ENCODE measurements at regions not wholly inside any gene's neighbourhood (a gene's known extent, or its start where the extent isn't known, plus 50 kb on each side); places are given as distances from the start of the nearest gene placed in this dataset.

- no peaks in the 10 kb centered on the region for H3K27me3 ChIP-seq (ENCODE audit: insufficient read depth, low read length, poor library complexity, severe bottlenecking)
- Mint-ChIP-seq H3K27me3 (no peaks in the 10 kb centered on the region), H3K4me1 (no peaks in the 10 kb centered on the region), H3K36me3 (no peaks in the 10 kb centered on the region), H3K27ac (no peak overlapping the region), H3K9me3 (no peaks in the 10 kb centered on the region), H3K4me3 (no peak overlapping the region)
- POLR2A ChIA-PET: no interaction called here
- no peaks in the 10 kb centered on the region for H3K4me1 ChIP-seq (ENCODE audit: insufficient read depth, low read length)
- CTCF ChIA-PET: no interaction called here
- no peak overlapping the region for H3K27ac ChIP-seq (ENCODE audit: low read depth, low read length)
- DNase-seq: no peak
- H3K9me3 ChIP-seq (ENCODE audit: low read length): no peaks in the 10 kb centered on the region
- H3K36me3 ChIP-seq (ENCODE audit: insufficient read depth, low read length): no peaks in the 10 kb centered on the region
- no peak overlapping the region for H3K4me3 ChIP-seq (ENCODE audit: low read length)
These were observed 464.5 kb downstream of the KCNT2 start for GRCh38 chr1:196143602-196144342.

GRCh38 chr1:196142111-196142640, 466.1 kb downstream of the KCNT2 start:
- POLR2A ChIA-PET: no interaction called here
- no peak overlapping the region for H3K4me3 ChIP-seq (ENCODE audit: low read length)
- no peak overlapping the region for H3K27ac ChIP-seq (ENCODE audit: low read depth, low read length)
- Mint-ChIP-seq H3K9me3 (peaks cover 0 to 2% (median 0%) of the 10 kb centered on the region in 5 donors), H3K4me3 (no peak overlapping the region), H3K27me3 (no peaks in the 10 kb centered on the region), H3K4me1 (no peaks in the 10 kb centered on the region), H3K27ac (no peak overlapping the region), H3K36me3 (no peaks in the 10 kb centered on the region)
- H3K27me3 ChIP-seq (ENCODE audit: insufficient read depth, low read length, poor library complexity, severe bottlenecking): no peaks in the 10 kb centered on the region
- no peaks in the 10 kb centered on the region for H3K4me1 ChIP-seq (ENCODE audit: insufficient read depth, low read length)
- DNase-seq: no peak
- H3K36me3 ChIP-seq (ENCODE audit: insufficient read depth, low read length): no peaks in the 10 kb centered on the region
- no peaks in the 10 kb centered on the region for H3K9me3 ChIP-seq (ENCODE audit: low read length)
- CTCF ChIA-PET: no interaction called here

GRCh38 chr1:196136396-196136795, 471.8 kb downstream of the KCNT2 start:
- Histone ChIP-seq H3K27me3 (ENCODE audit: insufficient read depth, low read length, poor library complexity, severe bottlenecking) (no peaks in the 10 kb centered on the region), H3K4me1 (ENCODE audit: insufficient read depth, low read length) (no peaks in the 10 kb centered on the region), H3K9me3 (ENCODE audit: low read length) (no peaks in the 10 kb centered on the region), H3K27ac (ENCODE audit: low read depth, low read length) (no peak overlapping the region), H3K36me3 (ENCODE audit: insufficient read depth, low read length) (no peaks in the 10 kb centered on the region), H3K4me3 (ENCODE audit: low read length) (no peak overlapping the region)
- no peaks in the 10 kb centered on the region for H3K27me3 Mint-ChIP-seq
- ChIA-PET CTCF (no interaction called here), POLR2A (no interaction called here)
- no peaks in the 10 kb centered on the region for H3K4me1 Mint-ChIP-seq
- H3K36me3 Mint-ChIP-seq: no peaks in the 10 kb centered on the region
- H3K4me3 Mint-ChIP-seq: no peak overlapping the region
- H3K27ac Mint-ChIP-seq: no peak overlapping the region
- DNase-seq: no peak
- H3K9me3 Mint-ChIP-seq: peaks cover 0 to 2% (median 2%) of the 10 kb centered on the region in 5 donors

- Histone ChIP-seq H3K36me3 (ENCODE audit: insufficient read depth, low read length) (no peaks in the 10 kb centered on the region), H3K4me1 (ENCODE audit: insufficient read depth, low read length) (no peaks in the 10 kb centered on the region), H3K27me3 (ENCODE audit: insufficient read depth, low read length, poor library complexity, severe bottlenecking) (no peaks in the 10 kb centered on the region), H3K4me3 (ENCODE audit: low read length) (no peak overlapping the region), H3K9me3 (ENCODE audit: low read length) (no peaks in the 10 kb centered on the region), H3K27ac (ENCODE audit: low read depth, low read length) (no peak overlapping the region)
- Mint-ChIP-seq H3K4me1 (no peaks in the 10 kb centered on the region), H3K4me3 (no peak overlapping the region), H3K27ac (no peak overlapping the region), H3K36me3 (no peaks in the 10 kb centered on the region), H3K27me3 (no peaks in the 10 kb centered on the region), H3K9me3 (peaks cover 0 to 6% (median 2%) of the 10 kb centered on the region in 5 donors)
- ChIA-PET POLR2A (no interaction called here), CTCF (interaction anchor here (0.7 kb wide), 1 partner anchor 536 kb away, joined by 3 read pairs; no protein-coding TSS in a partner anchor)
- no peak for DNase-seq
These were observed 476.5 kb downstream of the KCNT2 start for GRCh38 chr1:196131691-196132090.

GRCh38 chr1:196128835-196129234, 479.4 kb downstream of the KCNT2 start:
- ChIA-PET CTCF (no interaction called here), POLR2A (no interaction called here)
- Histone ChIP-seq H3K27me3 (ENCODE audit: insufficient read depth, low read length, poor library complexity, severe bottlenecking) (no peaks in the 10 kb centered on the region), H3K4me3 (ENCODE audit: low read length) (no peak overlapping the region), H3K27ac (ENCODE audit: low read depth, low read length) (no peak overlapping the region), H3K36me3 (ENCODE audit: insufficient read depth, low read length) (no peaks in the 10 kb centered on the region), H3K9me3 (ENCODE audit: low read length) (no peaks in the 10 kb centered on the region), H3K4me1 (ENCODE audit: insufficient read depth, low read length) (no peaks in the 10 kb centered on the region)
- H3K36me3 Mint-ChIP-seq: no peaks in the 10 kb centered on the region
- no peaks in the 10 kb centered on the region for H3K4me1 Mint-ChIP-seq
- no peak for DNase-seq
- H3K27me3 Mint-ChIP-seq: no peaks in the 10 kb centered on the region
- no peak overlapping the region for H3K27ac Mint-ChIP-seq
- H3K4me3 Mint-ChIP-seq: no peak overlapping the region
- peaks cover 0 to 6% (median 0%) of the 10 kb centered on the region in 5 donors for H3K9me3 Mint-ChIP-seq

- no peaks in the 10 kb centered on the region for H3K27me3 Mint-ChIP-seq
- POLR2A ChIA-PET: no interaction called here
- DNase-seq: no peak
- no peak overlapping the region for H3K27ac Mint-ChIP-seq
- Histone ChIP-seq H3K4me1 (ENCODE audit: insufficient read depth, low read length) (no peaks in the 10 kb centered on the region), H3K36me3 (ENCODE audit: insufficient read depth, low read length) (no peaks in the 10 kb centered on the region), H3K27me3 (ENCODE audit: insufficient read depth, low read length, poor library complexity, severe bottlenecking) (no peaks in the 10 kb centered on the region), H3K9me3 (ENCODE audit: low read length) (no peaks in the 10 kb centered on the region), H3K27ac (ENCODE audit: low read depth, low read length) (no peak overlapping the region), H3K4me3 (ENCODE audit: low read length) (no peak overlapping the region)
- H3K4me1 Mint-ChIP-seq: no peaks in the 10 kb centered on the region
- CTCF ChIA-PET: no interaction called here
- H3K9me3 Mint-ChIP-seq: peaks cover 0 to 2% (median 0%) of the 10 kb centered on the region in 5 donors
- H3K36me3 Mint-ChIP-seq: no peaks in the 10 kb centered on the region
- H3K4me3 Mint-ChIP-seq: no peak overlapping the region
These were observed 487.1 kb downstream of the KCNT2 start for GRCh38 chr1:196121181-196121580.

GRCh38 chr1:196115646-196116045, 492.6 kb downstream of the KCNT2 start:
- peaks cover 0 to 2% (median 0%) of the 10 kb centered on the region in 5 donors for H3K9me3 Mint-ChIP-seq
- H3K27me3 Mint-ChIP-seq: no peaks in the 10 kb centered on the region
- H3K4me3 ChIP-seq (ENCODE audit: low read length): no peak overlapping the region
- ChIA-PET POLR2A (no interaction called here), CTCF (no interaction called here)
- H3K4me3 Mint-ChIP-seq: no peak overlapping the region
- H3K27me3 ChIP-seq (ENCODE audit: insufficient read depth, low read length, poor library complexity, severe bottlenecking): no peaks in the 10 kb centered on the region
- H3K27ac ChIP-seq (ENCODE audit: low read depth, low read length): no peak overlapping the region
- no peaks in the 10 kb centered on the region for H3K9me3 ChIP-seq (ENCODE audit: low read length)
- no peak for DNase-seq
- H3K4me1 ChIP-seq (ENCODE audit: insufficient read depth, low read length): no peaks in the 10 kb centered on the region
- H3K36me3 Mint-ChIP-seq: no peaks in the 10 kb centered on the region
- no peaks in the 10 kb centered on the region for H3K36me3 ChIP-seq (ENCODE audit: insufficient read depth, low read length)
- no peaks in the 10 kb centered on the region for H3K4me1 Mint-ChIP-seq
- no peak overlapping the region for H3K27ac Mint-ChIP-seq

- no peak overlapping the region for H3K4me3 Mint-ChIP-seq
- no peak for DNase-seq
- Histone ChIP-seq H3K9me3 (ENCODE audit: low read length) (no peaks in the 10 kb centered on the region), H3K4me3 (ENCODE audit: low read length) (no peak overlapping the region), H3K27ac (ENCODE audit: low read depth, low read length) (no peak overlapping the region), H3K4me1 (ENCODE audit: insufficient read depth, low read length) (no peaks in the 10 kb centered on the region), H3K27me3 (ENCODE audit: insufficient read depth, low read length, poor library complexity, severe bottlenecking) (no peaks in the 10 kb centered on the region), H3K36me3 (ENCODE audit: insufficient read depth, low read length) (no peaks in the 10 kb centered on the region)
- ChIA-PET POLR2A (no interaction called here), CTCF (no interaction called here)
- no peak overlapping the region for H3K27ac Mint-ChIP-seq
- peaks cover 0 to 2% (median 0%) of the 10 kb centered on the region in 5 donors for H3K9me3 Mint-ChIP-seq
- H3K36me3 Mint-ChIP-seq: no peaks in the 10 kb centered on the region
- H3K4me1 Mint-ChIP-seq: no peaks in the 10 kb centered on the region
- no peaks in the 10 kb centered on the region for H3K27me3 Mint-ChIP-seq
These were observed 494.0 kb downstream of the KCNT2 start for GRCh38 chr1:196114193-196114592.
